GM21723 (cell line): ENCODE measurements at regions not wholly inside any gene's neighbourhood (a gene's known extent, or its start where the extent isn't known, plus 50 kb on each side); places are given as distances from the start of the nearest gene placed in this dataset.
"Not testable (repeated sequence)": the region's sequence is repeated elsewhere in the genome, so short reads cannot be mapped to it uniquely, and the experiment has no call there.

ENCODE experiments used
- ATAC-seq: cut with Tn5 transposase; IDR thresholded peaks from one replicate; pipeline ENCODE4 v1.9.1; 2021; ENCODE audit warnings: mild to moderate bottlenecking, moderate library complexity; ENCODE audit not compliant: unreplicated experiment

GRCh38 chr1:94304553-94304952 is 67.2 kb upstream of the ARHGAP29 start:
- ATAC-seq = no peak

DNA sequence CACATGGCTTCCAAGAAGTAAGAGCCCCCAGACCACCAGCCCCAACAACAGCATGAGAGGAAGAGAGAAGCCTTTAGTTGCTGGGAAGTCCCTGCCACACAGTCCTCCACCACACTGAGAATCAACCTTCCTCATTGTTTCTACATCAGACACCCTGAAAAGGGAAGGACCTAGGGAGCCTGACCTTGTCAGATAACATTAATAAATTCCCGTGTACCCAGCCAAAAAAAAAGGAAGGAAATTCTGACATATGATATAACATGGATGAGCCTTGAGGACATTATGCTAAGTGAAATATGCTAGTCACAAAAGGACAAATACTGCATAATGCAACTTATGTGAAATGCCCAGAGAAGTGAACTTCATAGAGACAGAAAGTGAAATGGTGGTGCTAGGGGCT is 65.6 kb upstream of the ARHGAP29 start:
- no peak for ATAC-seq

GRCh38 chr1:94302497-94302896 is 65.1 kb upstream of the ARHGAP29 start:
- ATAC-seq = no peak

- no peak for ATAC-seq
Measured at GRCh38 chr1:94301186-94301585, 63.8 kb upstream of the ARHGAP29 start.

GRCh38 chr1:94300731-94301130 is 63.3 kb upstream of the ARHGAP29 start:
- no peak for ATAC-seq

DNA sequence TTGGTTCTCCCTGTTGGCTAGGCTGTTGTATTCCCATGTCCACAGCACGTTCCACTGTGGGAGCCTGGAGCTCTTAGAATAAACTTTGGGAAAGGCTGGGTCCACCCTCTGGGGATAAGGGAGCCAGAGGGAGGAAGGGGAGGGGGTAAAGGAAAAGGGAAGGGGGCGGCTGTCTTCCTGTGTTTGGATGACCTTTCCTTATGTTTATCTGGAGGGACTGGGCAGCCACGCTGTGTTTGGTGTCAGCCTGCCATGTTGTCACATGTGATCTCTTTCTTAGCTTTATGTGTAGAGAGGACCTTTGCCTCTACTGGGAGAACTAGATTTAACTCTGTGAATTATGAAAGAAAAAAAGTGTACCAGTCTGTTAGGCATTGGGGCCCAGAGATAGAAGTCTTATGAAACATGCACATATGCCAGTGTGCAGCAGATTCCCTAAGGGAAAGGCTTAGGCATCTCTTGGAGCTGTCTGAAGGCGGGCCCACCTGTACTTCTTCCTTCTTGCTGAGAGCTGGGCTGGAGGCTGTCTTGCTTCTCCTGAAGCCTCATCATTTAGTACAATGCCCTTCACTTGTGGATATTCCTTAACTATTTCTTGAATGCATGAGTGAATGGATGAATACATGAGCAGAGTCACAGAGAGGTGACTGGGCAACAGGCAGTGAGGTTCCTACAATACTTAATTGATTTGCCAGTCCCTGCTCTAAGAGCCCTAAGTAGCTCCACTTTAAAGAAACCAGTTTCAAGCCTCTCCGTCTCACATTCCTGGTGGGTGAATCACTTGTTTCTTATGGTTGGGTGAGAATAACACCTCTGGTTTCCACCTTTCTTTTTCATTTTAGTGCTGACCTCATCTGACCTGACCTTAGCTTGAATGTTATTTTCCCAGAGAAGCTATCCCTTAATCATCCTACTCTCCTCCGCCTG is 62.5 kb upstream of the ARHGAP29 start:
- no peak for ATAC-seq

GRCh38 chr1:94298861-94299260 is 61.5 kb upstream of the ARHGAP29 start:
- ATAC-seq = no peak

DNA sequence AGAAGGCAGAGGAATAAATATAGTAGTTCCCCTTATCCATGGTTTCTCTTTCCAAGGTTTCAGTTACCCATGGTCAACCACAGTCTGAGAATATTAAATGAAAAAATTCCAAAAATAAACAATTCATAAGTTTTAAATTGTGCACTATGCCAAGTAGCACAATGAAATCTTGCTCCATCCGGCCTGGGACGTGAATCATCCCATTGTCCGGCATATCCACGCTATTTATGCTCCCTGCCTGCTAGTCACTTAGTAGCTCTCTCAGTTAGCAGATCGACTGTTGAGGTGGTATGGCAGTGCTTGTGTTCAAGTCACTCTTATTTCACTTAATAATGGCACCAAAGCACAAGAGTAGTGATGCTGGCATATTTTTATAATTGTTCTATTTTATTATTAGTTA is 58.6 kb upstream of the ARHGAP29 start:
- ATAC-seq = no peak

DNA sequence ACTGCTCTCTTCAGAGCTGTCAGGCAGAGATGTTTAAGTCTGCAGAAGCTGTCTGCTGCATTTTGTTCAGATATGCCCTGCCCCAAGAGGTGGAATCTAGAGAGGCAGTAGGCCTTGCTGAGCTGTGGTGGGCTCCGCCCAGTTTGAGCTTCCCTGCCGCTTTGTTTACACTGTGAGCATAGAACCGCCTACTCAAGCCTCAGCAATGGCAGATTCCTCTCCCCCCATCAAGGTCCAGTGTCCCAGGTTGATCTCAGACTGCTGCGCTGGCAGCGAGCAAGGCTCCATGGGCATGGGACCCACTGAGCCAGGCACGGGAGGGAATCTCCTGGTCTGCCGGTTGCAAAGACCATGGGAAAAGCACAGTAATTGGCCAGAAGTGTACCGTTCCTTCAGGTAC is 55.6 kb upstream of the ARHGAP29 start:
- ATAC-seq = not testable (repeated sequence)

DNA sequence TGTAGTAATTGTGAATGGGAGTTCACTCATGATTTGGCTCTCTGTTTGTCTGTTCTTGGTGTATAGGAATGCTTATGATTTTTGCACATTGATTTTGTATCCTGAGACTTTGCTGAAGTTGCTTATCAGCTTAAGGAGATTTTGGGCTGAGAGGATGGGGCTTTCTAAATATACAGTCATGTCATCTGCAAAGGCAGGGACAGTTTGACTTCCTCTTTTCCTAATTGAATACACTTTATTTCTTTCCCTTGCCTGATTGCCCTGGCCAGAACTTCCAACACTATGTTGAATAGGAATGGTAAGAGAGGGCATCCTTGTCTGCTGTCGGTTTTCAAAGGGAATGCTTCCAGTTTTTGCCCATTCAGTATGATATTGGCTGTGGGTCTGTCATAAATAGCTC is 51.9 kb upstream of the ARHGAP29 start:
- not testable (repeated sequence) for ATAC-seq
